Panc1 (cell line): ENCODE measurements at regions not wholly inside any gene's neighbourhood (a gene's known extent, or its start where the extent isn't known, plus 50 kb on each side); places are given as distances from the start of the nearest gene placed in this dataset.

Source experiments
- CTCF ChIP-seq: fragments of 450-650 bp; IDR thresholded peaks from 2 replicates; pipeline ENCODE4 v1.5.1; 2017; ENCODE audit warnings: mild to moderate bottlenecking
- POLR2AphosphoS5 ChIP-seq: IDR thresholded peaks from 2 replicates; pipeline ENCODE4 v1.6.1; 2012; ENCODE audit warnings: mild to moderate bottlenecking, low read depth, low read length, moderate library complexity
- SIN3A ChIP-seq: IDR thresholded peaks from 2 replicates; pipeline ENCODE4 v1.6.1; 2012; ENCODE audit warnings: low read depth, mild to moderate bottlenecking, low read length, moderate library complexity, borderline replicate concordance; ENCODE audit not compliant: insufficient read depth
- TF ChIP-seq, protein P1 (sequence below), 2 experiments: IDR thresholded peaks; 2 replicates each; pipeline ENCODE4 v1.6.1; 2011 to 2012; ENCODE audit warnings: low read depth in 2 of 2, control low read depth in 1 of 2, low read length in 1 of 2, mild to moderate bottlenecking in 1 of 2, moderate library complexity in 1 of 2; ENCODE audit not compliant: insufficient read depth in 1 of 2

DNA sequence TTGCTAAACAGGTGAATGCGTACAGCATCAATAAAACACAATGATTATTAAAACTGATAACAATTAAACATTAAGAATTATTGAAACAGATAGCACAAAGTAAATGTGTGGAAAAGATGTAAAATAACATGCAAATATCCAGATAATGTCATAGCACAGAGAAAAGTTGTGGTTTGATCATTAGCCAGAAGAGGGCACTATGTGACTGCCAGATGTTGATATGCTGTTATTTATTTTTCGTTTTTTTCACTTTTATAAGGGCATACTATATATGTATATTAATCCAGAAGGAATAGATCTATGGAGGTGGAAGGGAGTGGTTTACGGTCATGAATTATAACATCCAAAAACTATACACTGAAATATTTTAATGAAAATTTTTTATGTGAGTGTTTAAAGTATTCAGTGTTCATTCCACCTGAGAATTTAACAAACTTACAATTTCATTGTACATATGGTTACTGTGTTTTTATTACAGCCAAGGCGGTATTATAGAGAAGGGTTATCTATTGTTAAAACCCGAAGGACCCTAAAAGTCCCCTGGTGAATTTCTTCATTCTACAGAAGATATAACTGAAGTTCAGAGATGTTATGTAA lies 211.9 kb upstream of the UGT8 start:
- TF ChIP-seq CTCF (peak; percentile 60; the same call in 1 of the 2 replicates), POLR2AphosphoS5 (no peak), SIN3A (no peak)
- TF ChIP-seq, protein P1, sequence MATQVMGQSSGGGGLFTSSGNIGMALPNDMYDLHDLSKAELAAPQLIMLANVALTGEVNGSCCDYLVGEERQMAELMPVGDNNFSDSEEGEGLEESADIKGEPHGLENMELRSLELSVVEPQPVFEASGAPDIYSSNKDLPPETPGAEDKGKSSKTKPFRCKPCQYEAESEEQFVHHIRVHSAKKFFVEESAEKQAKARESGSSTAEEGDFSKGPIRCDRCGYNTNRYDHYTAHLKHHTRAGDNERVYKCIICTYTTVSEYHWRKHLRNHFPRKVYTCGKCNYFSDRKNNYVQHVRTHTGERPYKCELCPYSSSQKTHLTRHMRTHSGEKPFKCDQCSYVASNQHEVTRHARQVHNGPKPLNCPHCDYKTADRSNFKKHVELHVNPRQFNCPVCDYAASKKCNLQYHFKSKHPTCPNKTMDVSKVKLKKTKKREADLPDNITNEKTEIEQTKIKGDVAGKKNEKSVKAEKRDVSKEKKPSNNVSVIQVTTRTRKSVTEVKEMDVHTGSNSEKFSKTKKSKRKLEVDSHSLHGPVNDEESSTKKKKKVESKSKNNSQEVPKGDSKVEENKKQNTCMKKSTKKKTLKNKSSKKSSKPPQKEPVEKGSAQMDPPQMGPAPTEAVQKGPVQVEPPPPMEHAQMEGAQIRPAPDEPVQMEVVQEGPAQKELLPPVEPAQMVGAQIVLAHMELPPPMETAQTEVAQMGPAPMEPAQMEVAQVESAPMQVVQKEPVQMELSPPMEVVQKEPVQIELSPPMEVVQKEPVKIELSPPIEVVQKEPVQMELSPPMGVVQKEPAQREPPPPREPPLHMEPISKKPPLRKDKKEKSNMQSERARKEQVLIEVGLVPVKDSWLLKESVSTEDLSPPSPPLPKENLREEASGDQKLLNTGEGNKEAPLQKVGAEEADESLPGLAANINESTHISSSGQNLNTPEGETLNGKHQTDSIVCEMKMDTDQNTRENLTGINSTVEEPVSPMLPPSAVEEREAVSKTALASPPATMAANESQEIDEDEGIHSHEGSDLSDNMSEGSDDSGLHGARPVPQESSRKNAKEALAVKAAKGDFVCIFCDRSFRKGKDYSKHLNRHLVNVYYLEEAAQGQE (IDR thresholded peaks at IDR 0.05; ENCODE audit: insufficient read depth in 1 of 2, low read depth in 2 of 2, low read length in 1 of 2): no peak
